ENCODE measurements at regions not wholly inside any gene's neighbourhood (a gene's known extent, or its start where the extent isn't known, plus 50 kb on each side); places are given as distances from the start of the nearest gene placed in this dataset.
"Not testable (repeated sequence)": the region's sequence is repeated elsewhere in the genome, so short reads cannot be mapped to it uniquely, and the experiment has no call there.

DNA sequence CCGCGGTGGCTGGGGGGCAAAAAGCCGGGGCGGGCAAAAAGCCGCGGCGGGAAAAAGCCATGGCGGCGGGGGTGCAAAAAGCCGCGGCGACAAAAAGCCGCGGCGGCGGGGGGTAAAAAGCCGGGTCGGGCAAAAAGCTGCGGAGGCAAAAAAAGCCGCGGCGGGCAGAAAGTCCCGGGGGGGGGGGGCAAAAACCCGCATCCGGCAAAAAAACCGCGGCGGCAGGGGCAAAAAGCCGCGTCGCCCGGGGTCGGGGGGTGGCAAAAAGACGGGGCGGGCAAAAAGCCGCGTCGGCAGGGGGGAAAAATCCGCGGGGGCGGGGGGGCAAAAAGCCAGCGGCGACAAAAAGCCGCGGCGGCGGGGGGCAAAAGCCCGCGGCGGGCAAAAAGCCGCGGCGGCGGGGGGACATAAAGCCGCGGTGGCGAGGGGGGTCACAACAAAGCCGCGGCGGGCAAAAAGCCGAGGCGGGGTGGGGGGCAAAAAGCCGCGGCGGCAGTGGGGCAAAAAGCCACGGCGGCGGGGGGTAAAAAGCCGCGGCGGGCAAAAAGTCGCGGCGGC, 1634.4 kb downstream of the RPIA start:
- not testable (repeated sequence) for H3K4me1 ChIP-seq (ENCODE audit: control insufficient read depth, low read depth, low read length); H4K5ac ChIP-seq (ENCODE audit: low read length); H2AK5ac ChIP-seq (ENCODE audit: low read length); H3K18ac ChIP-seq (ENCODE audit: low read length); H4K8ac ChIP-seq (ENCODE audit: low read depth, low read length); H3K56ac ChIP-seq (ENCODE audit: low read length); H3K27me3 ChIP-seq (ENCODE audit: insufficient read depth, low read length, poor library complexity); H3K27ac ChIP-seq (ENCODE audit: low read depth, low read length); H3K4me3 ChIP-seq (ENCODE audit: low read length); H3K79me2 ChIP-seq (ENCODE audit: control insufficient read depth, insufficient read depth, low read length); H3K36me3 ChIP-seq (ENCODE audit: control insufficient read depth, insufficient read depth, low read length); H2BK15ac ChIP-seq (replicated peaks; ENCODE audit: low read depth); DNase-seq; H3K79me1 ChIP-seq (ENCODE audit: low read length); H2BK120ac ChIP-seq (ENCODE audit: low read depth, low read length); H2BK5ac ChIP-seq (ENCODE audit: low read length); H3K9ac ChIP-seq (ENCODE audit: low read length); H3K4ac ChIP-seq (ENCODE audit: low read depth, low read length); H3K4me2 ChIP-seq (ENCODE audit: low read length); H3K23ac ChIP-seq (ENCODE audit: low read length)
- no CpG with 5 or more reads among the region's 74 CpGs for WGBS (ENCODE audit: extremely low coverage, insufficient coverage, low lambda C conversion rate)

DNA sequence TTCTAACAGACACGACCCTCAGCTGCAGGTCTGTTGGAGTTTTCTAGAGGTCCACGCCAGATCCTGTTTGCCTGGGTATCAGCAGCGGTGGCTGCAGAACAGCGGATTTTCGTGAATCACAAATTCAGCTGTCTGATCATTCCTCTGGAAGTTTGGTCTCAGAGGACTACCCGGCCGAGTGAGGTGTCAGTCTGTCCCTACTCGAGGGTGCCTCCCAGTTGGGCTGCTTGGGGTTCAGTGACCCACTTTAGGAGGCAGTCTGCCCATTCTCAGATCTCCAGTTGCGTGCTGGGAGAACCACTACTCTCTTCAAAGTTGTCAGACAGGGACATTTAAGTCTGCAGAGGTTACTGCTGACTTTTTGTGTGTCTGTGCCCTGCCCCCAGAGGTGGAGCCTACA, 1664.1 kb downstream of the RPIA start:
- not testable (repeated sequence) for H3K36me3 ChIP-seq (ENCODE audit: control insufficient read depth, insufficient read depth, low read length); H2AK5ac ChIP-seq (ENCODE audit: low read length); H3K18ac ChIP-seq (ENCODE audit: low read length); H3K79me2 ChIP-seq (ENCODE audit: control insufficient read depth, insufficient read depth, low read length); H4K8ac ChIP-seq (ENCODE audit: low read depth, low read length); H3K56ac ChIP-seq (ENCODE audit: low read length); H2BK5ac ChIP-seq (ENCODE audit: low read length); H3K27ac ChIP-seq (ENCODE audit: low read depth, low read length); DNase-seq; H3K4ac ChIP-seq (ENCODE audit: low read depth, low read length); H3K4me1 ChIP-seq (ENCODE audit: control insufficient read depth, low read depth, low read length); H3K27me3 ChIP-seq (ENCODE audit: insufficient read depth, low read length, poor library complexity); H3K9ac ChIP-seq (ENCODE audit: low read length); H3K4me2 ChIP-seq (ENCODE audit: low read length); H2BK120ac ChIP-seq (ENCODE audit: low read depth, low read length); H3K79me1 ChIP-seq (ENCODE audit: low read length); H2BK15ac ChIP-seq (replicated peaks; ENCODE audit: low read depth); H4K5ac ChIP-seq (ENCODE audit: low read length); H3K23ac ChIP-seq (ENCODE audit: low read length); H3K4me3 ChIP-seq (ENCODE audit: low read length)
- WGBS (ENCODE audit: extremely low coverage, insufficient coverage, low lambda C conversion rate) = no CpG with 5 or more reads among the region's 9 CpGs

DNA sequence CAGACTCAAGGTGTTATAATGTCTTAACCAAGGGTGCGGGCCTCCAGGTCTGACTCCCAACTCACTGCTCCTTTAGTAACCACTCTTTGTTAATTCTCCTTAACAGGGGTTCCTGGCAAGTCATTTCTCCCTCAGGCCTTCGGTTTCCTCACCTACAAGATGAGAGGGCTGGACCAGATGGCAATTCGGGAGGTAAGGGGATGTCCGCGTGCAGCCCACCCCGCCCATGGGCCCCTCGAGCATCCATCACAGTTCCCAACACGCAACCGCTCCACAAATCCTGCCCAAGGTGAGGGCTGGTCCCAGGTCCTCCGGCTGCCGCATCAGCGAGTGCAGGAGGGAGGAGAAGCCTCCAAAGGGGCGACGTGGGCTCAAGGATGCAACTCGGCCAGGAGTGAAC, 1667.9 kb downstream of the RPIA start:
- H3K18ac ChIP-seq (ENCODE audit: low read length); H3K79me1 ChIP-seq (ENCODE audit: low read length); H2BK120ac ChIP-seq (ENCODE audit: low read depth, low read length); DNase-seq; H3K4me1 ChIP-seq (ENCODE audit: control insufficient read depth, low read depth, low read length); H3K4me3 ChIP-seq (ENCODE audit: low read length); H3K56ac ChIP-seq (ENCODE audit: low read length); H4K5ac ChIP-seq (ENCODE audit: low read length); H3K36me3 ChIP-seq (ENCODE audit: control insufficient read depth, insufficient read depth, low read length); H3K27me3 ChIP-seq (ENCODE audit: insufficient read depth, low read length, poor library complexity); H3K79me2 ChIP-seq (ENCODE audit: control insufficient read depth, insufficient read depth, low read length); H3K27ac ChIP-seq (ENCODE audit: low read depth, low read length); H3K4ac ChIP-seq (ENCODE audit: low read depth, low read length); H3K23ac ChIP-seq (ENCODE audit: low read length); H3K4me2 ChIP-seq (ENCODE audit: low read length); H2BK5ac ChIP-seq (ENCODE audit: low read length); H4K8ac ChIP-seq (ENCODE audit: low read depth, low read length); H2AK5ac ChIP-seq (ENCODE audit: low read length); H2BK15ac ChIP-seq (replicated peaks; ENCODE audit: low read depth); H3K9ac ChIP-seq (ENCODE audit: low read length): not testable (repeated sequence)
- no CpG with 5 or more reads among the region's 15 CpGs for WGBS (ENCODE audit: extremely low coverage, insufficient coverage, low lambda C conversion rate)

DNA sequence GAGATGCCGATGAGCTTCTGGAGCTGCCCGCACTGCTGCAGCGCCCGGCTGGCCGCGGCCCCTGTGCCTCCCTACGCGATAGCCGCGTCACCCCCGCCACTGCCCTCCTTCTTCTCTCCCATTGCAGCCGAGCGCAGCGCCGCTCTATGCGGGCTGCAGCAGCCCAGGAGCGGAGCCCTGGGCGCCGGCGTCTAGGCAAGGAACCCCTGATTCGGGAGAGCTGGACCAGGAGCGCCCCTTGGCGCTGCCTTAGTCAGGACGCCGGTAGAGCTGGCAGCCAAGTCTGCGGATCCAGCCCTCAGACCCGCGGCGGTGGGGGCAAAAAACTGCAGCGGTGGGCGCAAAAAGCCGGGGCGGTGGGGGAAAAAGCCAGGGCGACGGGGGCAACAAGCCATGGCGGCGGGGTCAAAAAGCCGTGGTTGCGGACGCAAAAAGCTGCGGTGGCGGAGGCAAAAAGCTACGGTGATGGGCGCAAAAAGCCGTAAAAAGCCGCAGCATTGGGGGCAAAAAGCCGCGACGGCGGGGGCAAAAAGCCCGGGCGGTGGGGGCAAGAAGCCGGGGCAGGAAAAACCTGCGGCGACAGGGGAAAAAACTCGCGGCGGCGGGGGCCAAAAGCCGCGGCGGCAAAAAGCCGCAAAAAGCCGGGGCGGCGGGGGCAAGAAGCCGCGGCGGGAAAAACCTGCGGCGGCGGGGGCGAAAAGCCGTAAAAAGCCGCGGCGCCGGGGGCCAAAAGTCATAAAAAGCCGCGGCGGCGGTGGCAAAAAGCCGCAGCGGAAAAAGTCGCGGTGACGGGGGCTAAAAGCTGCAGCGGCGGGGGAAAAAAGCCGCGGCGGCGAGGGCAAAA, 1668.6 kb downstream of the RPIA start:
- H3K4ac ChIP-seq (ENCODE audit: low read depth, low read length); H3K18ac ChIP-seq (ENCODE audit: low read length); H2BK5ac ChIP-seq (ENCODE audit: low read length); H3K23ac ChIP-seq (ENCODE audit: low read length); H4K5ac ChIP-seq (ENCODE audit: low read length); H2AK5ac ChIP-seq (ENCODE audit: low read length); H3K56ac ChIP-seq (ENCODE audit: low read length); H3K9ac ChIP-seq (ENCODE audit: low read length); H2BK15ac ChIP-seq (replicated peaks; ENCODE audit: low read depth); H3K4me1 ChIP-seq (ENCODE audit: control insufficient read depth, low read depth, low read length); H2BK120ac ChIP-seq (ENCODE audit: low read depth, low read length); DNase-seq; H3K27me3 ChIP-seq (ENCODE audit: insufficient read depth, low read length, poor library complexity); H3K4me3 ChIP-seq (ENCODE audit: low read length); H3K79me1 ChIP-seq (ENCODE audit: low read length); H4K8ac ChIP-seq (ENCODE audit: low read depth, low read length); H3K79me2 ChIP-seq (ENCODE audit: control insufficient read depth, insufficient read depth, low read length); H3K27ac ChIP-seq (ENCODE audit: low read depth, low read length); H3K36me3 ChIP-seq (ENCODE audit: control insufficient read depth, insufficient read depth, low read length); H3K4me2 ChIP-seq (ENCODE audit: low read length): not testable (repeated sequence)
- WGBS (ENCODE audit: extremely low coverage, insufficient coverage, low lambda C conversion rate) = no CpG with 5 or more reads among the region's 93 CpGs

DNA sequence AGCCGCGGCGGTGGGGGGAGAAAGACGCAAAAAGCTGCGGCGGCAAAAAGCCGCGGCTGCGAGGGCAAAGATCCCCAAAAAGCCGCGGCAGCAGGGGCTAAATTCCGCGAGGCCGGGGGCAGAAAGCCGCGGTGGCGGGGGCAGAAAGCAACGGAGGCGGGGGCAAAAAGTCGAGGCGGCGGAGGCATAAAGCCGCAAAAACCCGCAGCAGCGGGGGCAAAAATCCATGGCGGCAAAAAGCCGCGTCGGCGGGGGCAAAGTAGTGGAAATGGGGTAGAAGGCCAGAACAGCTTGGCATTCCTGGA, 1669.2 kb downstream of the RPIA start:
- H3K4ac ChIP-seq (ENCODE audit: low read depth, low read length); H2BK15ac ChIP-seq (replicated peaks; ENCODE audit: low read depth); H3K9ac ChIP-seq (ENCODE audit: low read length); H3K36me3 ChIP-seq (ENCODE audit: control insufficient read depth, insufficient read depth, low read length); H3K23ac ChIP-seq (ENCODE audit: low read length); H3K79me1 ChIP-seq (ENCODE audit: low read length); H2BK5ac ChIP-seq (ENCODE audit: low read length); H2BK120ac ChIP-seq (ENCODE audit: low read depth, low read length); H3K27me3 ChIP-seq (ENCODE audit: insufficient read depth, low read length, poor library complexity); H2AK5ac ChIP-seq (ENCODE audit: low read length); DNase-seq; H4K8ac ChIP-seq (ENCODE audit: low read depth, low read length); H3K18ac ChIP-seq (ENCODE audit: low read length); H3K4me3 ChIP-seq (ENCODE audit: low read length); H3K4me1 ChIP-seq (ENCODE audit: control insufficient read depth, low read depth, low read length); H3K27ac ChIP-seq (ENCODE audit: low read depth, low read length); H3K79me2 ChIP-seq (ENCODE audit: control insufficient read depth, insufficient read depth, low read length); H3K4me2 ChIP-seq (ENCODE audit: low read length); H3K56ac ChIP-seq (ENCODE audit: low read length); H4K5ac ChIP-seq (ENCODE audit: low read length): not testable (repeated sequence)
- no CpG with 5 or more reads among the region's 30 CpGs for WGBS (ENCODE audit: extremely low coverage, insufficient coverage, low lambda C conversion rate)

All from mesendoderm (in vitro differentiated cells).